ENCODE measurements at regions not wholly inside any gene's neighbourhood (a gene's known extent, or its start where the extent isn't known, plus 50 kb on each side); places are given as distances from the start of the nearest gene placed in this dataset.

- TF ChIP-seq CTCF (IDR thresholded peaks at IDR 0.05): no peak
- no peak overlapping the region for H3K27ac ChIP-seq
- no peaks in the 10 kb centered on the region for H3K27me3 ChIP-seq (ENCODE audit: insufficient read depth in 3 of 3, low read length in 2 of 3)
- H3K36me3 ChIP-seq (ENCODE audit: insufficient read depth in 1 of 2, low read depth in 1 of 2): no peaks in the 10 kb centered on the region
- no peak for ATAC-seq
- no peaks in the 10 kb centered on the region for H3K4me1 ChIP-seq
- intact Hi-C loops (cut with DNase I): loop anchor here in 1 of 2 donors (10.0 kb wide), 1 partner anchor 499 kb away; no protein-coding TSS in a partner anchor
- no peaks in the 10 kb centered on the region for H3K9me3 ChIP-seq
- 90 to 92% (median 92%) methylated on average over 3 of the region's 3 CpGs for WGBS, 3 donors
- H3K4me3 ChIP-seq: no peak overlapping the region
- no peak for DNase-seq
Measured at GRCh38 chr21:31594279-31594678, 65.2 kb upstream of the SOD1 start.

GRCh38 chr21:31592963-31593560 is 66.4 kb upstream of the SOD1 start:
- 26 to 40% (median 37%) methylated on average over 13 of the region's 13 CpGs for WGBS, 3 donors
- no peak overlapping the region for H3K4me3 ChIP-seq
- DNase-seq (no peak), ATAC-seq (no peak)
- no peaks in the 10 kb centered on the region for H3K27me3 ChIP-seq (ENCODE audit: insufficient read depth in 3 of 3, low read length in 2 of 3)
- intact Hi-C loops (cut with DNase I): loop anchor here in 1 of 2 donors (10.0 kb wide), 1 partner anchor 498 kb away; no protein-coding TSS in a partner anchor
- H3K9me3 ChIP-seq: no peaks in the 10 kb centered on the region
- H3K4me1 ChIP-seq: no peaks in the 10 kb centered on the region
- no peaks in the 10 kb centered on the region for H3K36me3 ChIP-seq (ENCODE audit: insufficient read depth in 1 of 2, low read depth in 1 of 2)
- no peak for TF ChIP-seq CTCF (IDR thresholded peaks at IDR 0.05)
- no peak overlapping the region for H3K27ac ChIP-seq

GRCh38 chr21:31592516-31592915 is 67.0 kb upstream of the SOD1 start:
- Histone ChIP-seq H3K4me3 (no peak overlapping the region), H3K9me3 (no peaks in the 10 kb centered on the region), H3K36me3 (ENCODE audit: insufficient read depth in 1 of 2, low read depth in 1 of 2) (no peaks in the 10 kb centered on the region), H3K27me3 (ENCODE audit: insufficient read depth in 3 of 3, low read length in 2 of 3) (no peaks in the 10 kb centered on the region), H3K4me1 (no peaks in the 10 kb centered on the region), H3K27ac (no peak overlapping the region)
- TF ChIP-seq CTCF (IDR thresholded peaks at IDR 0.05): no peak
- ATAC-seq: no peak
- intact Hi-C loops (cut with DNase I): loop anchor here in 1 of 2 donors (10.0 kb wide), 1 partner anchor 498 kb away; no protein-coding TSS in a partner anchor
- 73 to 78% (median 77%) methylated on average over 3 of the region's 3 CpGs for WGBS, 3 donors
- DNase-seq: no peak

DNA sequence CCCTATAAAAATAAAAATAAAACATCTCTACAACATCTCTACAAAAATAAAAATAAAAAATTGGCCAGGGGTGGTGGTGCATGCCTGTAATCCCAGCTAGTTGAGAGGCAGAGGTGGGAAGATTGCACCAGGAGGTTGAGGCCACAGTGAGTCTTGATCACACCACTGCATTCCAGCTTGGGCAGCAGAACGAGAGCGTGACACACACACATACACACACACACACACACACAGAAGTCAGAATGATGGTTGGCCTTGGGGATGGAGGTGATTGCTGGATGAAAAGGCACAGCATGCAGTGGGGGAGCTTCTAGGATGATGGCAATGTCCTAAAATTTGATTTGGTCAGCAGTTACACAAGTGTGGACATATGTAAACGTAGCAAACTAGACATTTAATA is 69.7 kb upstream of the SOD1 start:
- no peak for DNase-seq
- H3K36me3 ChIP-seq (ENCODE audit: insufficient read depth in 1 of 2, low read depth in 1 of 2): no peaks in the 10 kb centered on the region
- intact Hi-C loops (cut with DNase I): loop anchor here in 1 of 2 donors (10.0 kb wide), 2 partner anchors 395 to 495 kb away; no protein-coding TSS in a partner anchor

More for the DNA sequence above, 69.7 kb upstream of the SOD1 start:
- Histone ChIP-seq H3K9me3 (no peaks in the 10 kb centered on the region), H3K4me1 (no peaks in the 10 kb centered on the region), H3K27ac (no peak overlapping the region), H3K4me3 (no peak overlapping the region), H3K27me3 (ENCODE audit: insufficient read depth in 3 of 3, low read length in 2 of 3) (no peaks in the 10 kb centered on the region)
- no peak for TF ChIP-seq CTCF (IDR thresholded peaks at IDR 0.05)
- ATAC-seq: no peak
- 56 to 80% (median 60%) methylated on average over 3 of the region's 3 CpGs for WGBS, 3 donors
